PC-9 (cell line): ENCODE measurements at regions not wholly inside any gene's neighbourhood (a gene's known extent, or its start where the extent isn't known, plus 50 kb on each side); places are given as distances from the start of the nearest gene placed in this dataset.
A peak's percentile ranks its signal among the peaks of the same experiment; 100 is the strongest.

Experiments
- BruUV-seq: library from RNA; stranded (reverse); fragments of 400-500 nt; replicated peaks from 2 replicates; lab custom pipeline; 2021; lab: Mats Ljungman, UMichigan
- CTCF ChIA-PET: fragments of 300-600 bp; sonication (Branson Sonifier 250); formaldehyde crosslinking; loops from one replicate; lab custom pipeline; 2022; ENCODE audit warnings: antibody characterized with exemption; lab: Charles Lee
- POLR2A ChIA-PET: fragments of 300-600 bp; sonication (Branson Sonifier 250); formaldehyde crosslinking; loops from one replicate; lab custom pipeline; 2022; ENCODE audit warnings: antibody characterized with exemption; ENCODE audit not compliant: unreplicated experiment; lab: Charles Lee
- DNase-seq, 2 experiments: peaks; one replicate each; pipeline versions ENCODE4 v3.0.0 to v3.0.0-alpha.2; 2015 to 2022; ENCODE audit warnings: mixed read lengths in 1 of 2
- H2AFZ ChIP-seq: fragments of 200-600 bp; sonication (generic); 2 replicates; pipeline ENCODE4 v1.8.1; 2017; ENCODE audit warnings: antibody characterized with exemption
- H3F3A ChIP-seq: fragments of 200-600 bp; sonication (generic); 2 replicates; pipeline ENCODE4 v1.8.1; 2017; ENCODE audit warnings: antibody characterized with exemption, mild to moderate bottlenecking, low read depth; ENCODE audit not compliant: insufficient read depth
- H3K27ac ChIP-seq: fragments of 200-600 bp; sonication (generic); 2 replicates; pipeline ENCODE4 v1.6.1; 2016; ENCODE audit warnings: mixed run types
- H3K27me3 ChIP-seq: fragments of 200-600 bp; sonication (generic); 2 replicates; pipeline ENCODE4 v1.6.1; 2016; ENCODE audit warnings: low read depth, mixed run types; ENCODE audit not compliant: insufficient read depth
- H3K36me3 ChIP-seq: fragments of 200-600 bp; sonication (generic); 2 replicates; pipeline ENCODE4 v1.6.1; 2016; ENCODE audit warnings: low read depth, mixed run types
- H3K4me1 ChIP-seq: fragments of 200-600 bp; sonication (generic); replicated peaks from 2 replicates; pipeline ENCODE4 v1.6.1; 2016; ENCODE audit warnings: mixed run types; ENCODE audit not compliant: insufficient read depth
- H3K4me2 ChIP-seq: fragments of 200-600 bp; sonication (generic); 2 replicates; pipeline ENCODE4 v1.6.1; 2017; ENCODE audit warnings: mixed run types
- H3K4me3 ChIP-seq: fragments of 200-600 bp; sonication (generic); 2 replicates; pipeline ENCODE4 v1.6.1; 2016; ENCODE audit warnings: mixed run types
- H3K79me2 ChIP-seq: fragments of 200-600 bp; sonication (generic); 2 replicates; pipeline ENCODE4 v1.6.1; 2017; ENCODE audit warnings: low read depth, mixed run types
- H3K9me2 ChIP-seq: fragments of 200-600 bp; sonication (generic); 2 replicates; pipeline ENCODE4 v1.8.1; 2017; ENCODE audit warnings: mild to moderate bottlenecking; ENCODE audit not compliant: insufficient read depth
- H3K9me3 ChIP-seq: fragments of 200-600 bp; sonication (generic); 2 replicates; pipeline ENCODE4 v1.8.1; 2016; ENCODE audit warnings: low read depth; ENCODE audit not compliant: insufficient read depth
- H4K20me1 ChIP-seq: fragments of 200-600 bp; sonication (generic); 2 replicates; pipeline ENCODE4 v1.8.1; 2017; ENCODE audit not compliant: insufficient read depth
- EZH2 ChIP-seq: fragments of 200-600 bp; sonication (generic); IDR thresholded peaks from 2 replicates; pipeline ENCODE4 v1.8.0; 2017; ENCODE audit warnings: antibody characterized with exemption, low read depth
- intact Hi-C: fragments of 100-400 bp; cut with micrococcal nuclease; formaldehyde crosslinking; loops from one replicate; pipeline ENCODE4 v1.10.0; 2022; ENCODE audit not compliant: unreplicated experiment
- TF ChIP-seq, protein P1 (sequence below): fragments of 200-600 bp; sonication (generic); conservative IDR thresholded peaks from 2 replicates; pipeline ENCODE4 v1.6.1; 2017; ENCODE audit warnings: mixed run types, antibody characterized with exemption, mild to moderate bottlenecking, moderate library complexity

DNA sequence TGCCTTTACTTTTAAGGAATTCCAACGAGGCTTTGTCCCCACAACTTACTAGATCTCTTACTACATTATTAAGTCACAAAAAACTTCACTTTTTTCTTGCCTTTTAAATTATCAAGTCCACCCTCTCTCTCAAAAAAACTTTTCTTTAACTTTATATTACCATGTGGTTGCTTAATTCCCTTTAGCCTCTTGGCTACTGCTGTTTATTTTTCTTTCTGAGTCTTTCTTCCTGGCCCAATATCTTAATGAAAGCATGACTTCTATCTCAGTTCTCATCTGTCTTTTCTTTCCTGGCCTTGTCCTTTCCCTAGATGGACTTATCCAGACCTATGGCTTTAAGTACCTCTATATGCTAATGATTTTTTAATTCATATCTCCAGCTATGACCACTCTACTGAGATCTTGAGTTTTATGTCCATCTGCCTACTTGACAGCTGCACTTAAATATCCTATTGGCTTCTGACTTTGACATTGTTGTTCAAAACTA, 710.5 kb downstream of the RFPL4B start:
- no peak overlapping the region for H3K4me3 ChIP-seq
- intact Hi-C loops, result no loop called here
- no peak overlapping the region for H3K27ac ChIP-seq
- H3K9me3 ChIP-seq, result no peaks in the 10 kb centered on the region
- peaks cover 5% of the 10 kb centered on the region; the same call in 1 of the 2 replicates for H3K9me2 ChIP-seq
- H3K79me2 ChIP-seq, result no peaks in the 10 kb centered on the region
- H3K36me3 ChIP-seq, result no peaks in the 10 kb centered on the region
- H3F3A ChIP-seq, result no peaks in the 10 kb centered on the region
- TF ChIP-seq EZH2, result no peak
- TF ChIP-seq, protein P1, sequence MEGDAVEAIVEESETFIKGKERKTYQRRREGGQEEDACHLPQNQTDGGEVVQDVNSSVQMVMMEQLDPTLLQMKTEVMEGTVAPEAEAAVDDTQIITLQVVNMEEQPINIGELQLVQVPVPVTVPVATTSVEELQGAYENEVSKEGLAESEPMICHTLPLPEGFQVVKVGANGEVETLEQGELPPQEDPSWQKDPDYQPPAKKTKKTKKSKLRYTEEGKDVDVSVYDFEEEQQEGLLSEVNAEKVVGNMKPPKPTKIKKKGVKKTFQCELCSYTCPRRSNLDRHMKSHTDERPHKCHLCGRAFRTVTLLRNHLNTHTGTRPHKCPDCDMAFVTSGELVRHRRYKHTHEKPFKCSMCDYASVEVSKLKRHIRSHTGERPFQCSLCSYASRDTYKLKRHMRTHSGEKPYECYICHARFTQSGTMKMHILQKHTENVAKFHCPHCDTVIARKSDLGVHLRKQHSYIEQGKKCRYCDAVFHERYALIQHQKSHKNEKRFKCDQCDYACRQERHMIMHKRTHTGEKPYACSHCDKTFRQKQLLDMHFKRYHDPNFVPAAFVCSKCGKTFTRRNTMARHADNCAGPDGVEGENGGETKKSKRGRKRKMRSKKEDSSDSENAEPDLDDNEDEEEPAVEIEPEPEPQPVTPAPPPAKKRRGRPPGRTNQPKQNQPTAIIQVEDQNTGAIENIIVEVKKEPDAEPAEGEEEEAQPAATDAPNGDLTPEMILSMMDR, result no peak
- POLR2A ChIA-PET, result no interaction called here
- no peaks in the 10 kb centered on the region for H4K20me1 ChIP-seq
- no peak overlapping the region for H3K4me2 ChIP-seq
- no peaks in the 10 kb centered on the region for H3K27me3 ChIP-seq
- H2AFZ ChIP-seq, result no peak overlapping the region
- no peak for DNase-seq
- CTCF ChIA-PET, result no interaction called here
- no TSS peak for BruUV-seq
- no peaks in the 10 kb centered on the region for H3K4me1 ChIP-seq

DNA sequence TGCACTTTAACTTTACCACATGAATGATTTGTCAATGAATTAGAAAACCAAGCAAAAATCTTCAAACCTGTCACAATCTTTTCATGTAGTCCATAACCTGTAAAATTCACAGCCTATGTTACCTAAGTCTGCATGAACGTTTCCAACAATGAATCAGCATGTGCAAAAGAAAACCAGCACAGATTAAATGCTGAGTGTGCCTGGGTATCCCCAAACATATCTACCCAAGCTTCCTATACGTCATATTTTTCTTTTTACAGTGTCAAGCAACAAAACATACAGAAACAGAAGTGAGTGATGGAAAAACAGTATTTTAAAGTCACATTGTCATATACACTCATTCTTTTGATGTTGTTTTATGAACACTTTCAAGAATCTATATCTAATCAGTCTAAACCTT, 713.5 kb downstream of the RFPL4B start:
- Histone ChIP-seq H2AFZ (peak overlapping the region; percentile 55), H3K27ac (no peak overlapping the region), H3K9me2 (peaks cover 7% of the 10 kb centered on the region; the same call in 1 of the 2 replicates), H3K79me2 (no peaks in the 10 kb centered on the region), H3K27me3 (no peaks in the 10 kb centered on the region), H3F3A (no peaks in the 10 kb centered on the region), H3K36me3 (no peaks in the 10 kb centered on the region), H4K20me1 (no peaks in the 10 kb centered on the region), H3K4me2 (no peak overlapping the region), H3K4me3 (no peak overlapping the region), H3K4me1 (no peaks in the 10 kb centered on the region), H3K9me3 (no peaks in the 10 kb centered on the region; the same call in 1 of the 2 replicates)
- POLR2A ChIA-PET, result no interaction called here
- no peak for DNase-seq
- intact Hi-C loops, result no loop called here
- TF ChIP-seq, protein P1, result no peak
- no peak for TF ChIP-seq EZH2
- BruUV-seq, result no TSS peak
- CTCF ChIA-PET, result no interaction called here

DNA sequence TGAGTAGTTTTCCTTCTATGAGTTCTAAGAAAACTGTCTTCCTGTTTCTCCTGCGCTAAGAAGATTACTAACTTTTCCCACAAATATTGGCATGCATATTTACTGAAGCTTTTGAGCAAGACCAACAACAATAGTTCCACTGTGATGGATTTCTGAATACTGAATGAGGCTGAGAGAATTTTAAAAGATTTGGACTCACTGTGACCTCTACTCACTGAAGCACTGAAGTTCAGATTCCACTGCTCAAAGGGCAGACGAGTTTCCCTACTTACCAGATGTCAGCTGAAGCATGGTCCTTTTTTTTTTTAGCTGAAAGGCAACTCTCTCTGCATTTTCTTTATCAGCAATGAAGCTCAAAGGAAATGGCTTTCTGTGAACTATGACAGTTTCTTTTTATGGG, 718.5 kb downstream of the RFPL4B start:
- Histone ChIP-seq H3K79me2 (no peaks in the 10 kb centered on the region), H2AFZ (no peak overlapping the region), H3K4me1 (peaks cover 10% of the 10 kb centered on the region; the same call in 1 of the 2 replicates), H3K9me2 (0 out of 2 replicates have a peak, but pooled peaks cover 7% of the 10 kb centered on the region), H3F3A (no peaks in the 10 kb centered on the region), H4K20me1 (no peaks in the 10 kb centered on the region), H3K27me3 (no peaks in the 10 kb centered on the region), H3K27ac (no peak overlapping the region), H3K4me3 (no peak overlapping the region), H3K36me3 (no peaks in the 10 kb centered on the region), H3K9me3 (peaks cover 15% of the 10 kb centered on the region), H3K4me2 (no peak overlapping the region)
- DNase-seq, result no peak
- no TSS peak for BruUV-seq
- intact Hi-C loops, result no loop called here
- TF ChIP-seq EZH2, result no peak
- TF ChIP-seq, protein P1, result no peak
- ChIA-PET CTCF (no interaction called here), POLR2A (no interaction called here)
